DMS53 treated with DMSO at 0.1 percent for 48 hours (cell line): ENCODE measurements at regions not wholly inside any gene's neighbourhood (a gene's known extent, or its start where the extent isn't known, plus 50 kb on each side); places are given as distances from the start of the nearest gene placed in this dataset.

Experiments used
- DNase-seq: peaks from one replicate; lab custom pipeline; 2025; ENCODE audit not compliant: unreplicated experiment; lab: John Stamatoyannopoulos, UW

- DNase-seq: no peak
Measured at GRCh38 chr14:104339829-104340228, 201.4 kb downstream of the KIF26A start.

GRCh38 chr14:104341532-104342434 lies 203.4 kb downstream of the KIF26A start:
- no peak for DNase-seq

- DNase-seq: no peak
Measured at GRCh38 chr14:104342435-104343293, 204.3 kb downstream of the KIF26A start.

- no peak for DNase-seq
Measured at GRCh38 chr14:104343294-104343625, 204.9 kb downstream of the KIF26A start.

GRCh38 chr14:104343690-104344640 lies 205.6 kb downstream of the KIF26A start:
- DNase-seq: no peak

- DNase-seq: no peak
Measured at GRCh38 chr14:104344818-104345620, 206.6 kb downstream of the KIF26A start.

- no peak for DNase-seq
Measured at GRCh38 chr14:104345621-104346462, 207.5 kb downstream of the KIF26A start.

GRCh38 chr14:104346608-104347007 lies 208.2 kb downstream of the KIF26A start:
- DNase-seq: no peak

- no peak for DNase-seq
Measured at GRCh38 chr14:104348741-104349140, 210.4 kb downstream of the KIF26A start.

- no peak for DNase-seq
Measured at GRCh38 chr14:104349950-104350349, 211.6 kb downstream of the KIF26A start.

GRCh38 chr14:104350463-104351185 lies 212.2 kb downstream of the KIF26A start:
- no peak for DNase-seq

GRCh38 chr14:104351849-104352492 lies 213.6 kb downstream of the KIF26A start:
- no peak for DNase-seq

GRCh38 chr14:104352493-104353220 lies 214.3 kb downstream of the KIF26A start:
- DNase-seq: no peak

- DNase-seq: no peak
Measured at GRCh38 chr14:104353221-104353920, 215.0 kb downstream of the KIF26A start.

GRCh38 chr14:104353921-104354701 lies 215.7 kb downstream of the KIF26A start:
- DNase-seq: no peak
